T-helper 1 cell treated with Interleukin-12 subunit alpha and Interleukin-12 subunit beta and Interleukin-4 antibody, amounts not matched to agents 30 μg/mL and 1 μg/mL, for 36 hours (primary cell): ENCODE measurements at regions not wholly inside any gene's neighbourhood (a gene's known extent, or its start where the extent isn't known, plus 50 kb on each side); places are given as distances from the start of the nearest gene placed in this dataset.
"Not testable (repeated sequence)": the region's sequence is repeated elsewhere in the genome, so short reads cannot be mapped to it uniquely, and the experiment has no call there.

Experiments used
- H3K27ac Mint-ChIP-seq: one replicate; pipeline ENCODE4 v1.8.0; 2021; ENCODE audit warnings: mild to moderate bottlenecking, mixed read lengths
- H3K27me3 Mint-ChIP-seq: one replicate; pipeline ENCODE4 v1.8.0; 2021; ENCODE audit warnings: low read depth, mixed read lengths
- H3K36me3 Mint-ChIP-seq: one replicate; pipeline ENCODE4 v1.8.0; 2021; ENCODE audit warnings: low read depth, mixed read lengths
- H3K4me1 Mint-ChIP-seq: one replicate; pipeline ENCODE4 v1.8.0; 2021; ENCODE audit warnings: low read depth, mixed read lengths
- H3K4me3 Mint-ChIP-seq: one replicate; pipeline ENCODE4 v1.8.0; 2021; ENCODE audit warnings: mild to moderate bottlenecking, moderate library complexity, mixed read lengths
- H3K9me3 Mint-ChIP-seq: one replicate; pipeline ENCODE4 v1.8.0; 2021; ENCODE audit warnings: mixed read lengths

DNA sequence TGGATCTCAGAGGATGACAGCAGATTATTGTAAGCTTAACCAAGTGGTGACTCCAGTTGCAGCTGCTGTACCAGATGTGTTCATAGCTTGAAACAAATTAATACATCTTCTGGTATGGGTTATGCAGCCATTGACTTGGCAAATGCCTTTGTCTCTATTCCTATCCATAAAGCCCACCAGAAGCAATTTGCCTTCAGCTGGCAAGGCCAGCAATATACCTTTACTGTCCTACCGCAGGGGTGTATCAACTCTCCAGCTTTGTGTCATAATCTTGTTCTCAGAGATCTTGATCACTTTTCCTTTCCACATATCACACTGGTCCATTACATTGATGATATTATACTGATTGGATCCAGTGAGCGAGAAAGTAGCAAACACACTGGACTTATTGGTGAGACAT lies 59.3 kb upstream of the KRAS start:
- peaks cover 16% of the 10 kb centered on the region for H3K9me3 Mint-ChIP-seq
- H3K4me1 Mint-ChIP-seq, H3K27ac Mint-ChIP-seq, H3K4me3 Mint-ChIP-seq, H3K36me3 Mint-ChIP-seq: not testable (repeated sequence)
- H3K27me3 Mint-ChIP-seq, result peaks cover 21% of the 10 kb centered on the region

DNA sequence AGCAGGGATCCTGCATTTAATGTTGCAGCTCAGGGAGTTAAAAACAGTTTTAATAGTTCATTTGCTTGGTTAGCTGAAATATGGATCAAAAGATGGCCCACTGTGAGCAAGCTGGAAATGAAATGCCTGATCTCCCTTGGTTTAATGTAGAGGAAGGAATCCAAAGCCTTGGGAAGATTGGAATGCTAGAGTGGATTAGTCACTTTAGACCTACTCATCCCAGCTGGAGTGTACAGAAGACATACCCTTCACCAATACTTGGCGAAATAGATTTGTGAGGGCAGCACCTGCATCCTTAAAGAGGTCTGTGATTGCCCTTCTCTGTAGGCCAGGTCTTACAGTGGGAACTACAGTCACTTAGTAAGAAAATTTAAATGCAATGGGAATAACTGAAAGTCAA lies 58.0 kb upstream of the KRAS start:
- no peaks in the 10 kb centered on the region for H3K36me3 Mint-ChIP-seq
- H3K4me1 Mint-ChIP-seq, result no peaks in the 10 kb centered on the region
- peaks cover 25% of the 10 kb centered on the region for H3K27me3 Mint-ChIP-seq
- H3K27ac Mint-ChIP-seq, result no peak overlapping the region
- peaks cover 13% of the 10 kb centered on the region for H3K9me3 Mint-ChIP-seq
- H3K4me3 Mint-ChIP-seq, result no peak overlapping the region

DNA sequence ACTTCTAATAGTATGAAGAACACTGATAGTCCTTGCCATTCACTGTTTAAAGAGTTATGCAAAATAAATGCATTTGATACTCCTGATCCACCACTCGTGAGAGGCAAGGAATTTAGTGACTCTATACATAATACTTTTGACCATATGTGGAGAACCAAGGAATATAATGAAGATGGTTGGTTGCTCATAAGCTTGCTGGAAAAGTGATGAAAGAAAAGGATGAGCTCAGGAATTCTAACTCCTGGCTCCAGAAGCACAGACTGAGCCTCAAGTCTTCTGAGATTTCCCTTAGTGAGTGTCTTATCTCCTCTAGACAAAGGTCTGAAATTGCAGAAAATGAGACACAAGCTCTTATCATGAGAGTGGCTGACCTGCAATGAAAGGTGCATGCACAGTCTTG lies 57.1 kb upstream of the KRAS start:
- Mint-ChIP-seq H3K27me3 (peaks cover 25% of the 10 kb centered on the region), H3K9me3 (peaks cover 18% of the 10 kb centered on the region), H3K27ac (no peak overlapping the region), H3K4me1 (no peaks in the 10 kb centered on the region), H3K4me3 (no peak overlapping the region), H3K36me3 (no peaks in the 10 kb centered on the region)

DNA sequence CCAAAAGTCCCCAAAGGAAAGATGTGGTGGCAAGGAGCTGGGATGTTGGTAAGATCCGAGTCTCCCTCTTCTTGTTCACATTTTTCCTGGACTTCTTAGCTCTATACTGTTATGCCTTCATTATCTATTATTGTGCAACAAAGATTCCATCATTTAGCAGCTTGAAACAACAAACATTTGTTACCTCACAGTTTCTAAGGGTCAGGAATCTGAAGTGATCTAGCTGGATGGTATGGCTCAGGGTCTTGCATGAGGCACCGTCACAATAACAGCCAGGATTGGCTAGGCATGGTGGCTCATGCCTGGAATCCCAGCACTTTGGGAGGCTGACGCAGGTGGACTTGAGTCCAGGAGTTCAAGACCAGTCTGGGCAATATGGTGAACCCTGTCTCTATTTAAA lies 51.1 kb upstream of the KRAS start:
- Mint-ChIP-seq H3K9me3 (peaks cover 17% of the 10 kb centered on the region), H3K4me1 (no peaks in the 10 kb centered on the region), H3K36me3 (peaks cover 3% of the 10 kb centered on the region), H3K27ac (no peak overlapping the region), H3K27me3 (peaks cover 33% of the 10 kb centered on the region), H3K4me3 (no peak overlapping the region)
